OCI-LY7 (cell line): ENCODE measurements at regions not wholly inside any gene's neighbourhood (a gene's known extent, or its start where the extent isn't known, plus 50 kb on each side); places are given as distances from the start of the nearest gene placed in this dataset.

Experiments
- EZH2phosphoT487 ChIP-seq: fragments of 200-600 bp; sonication (generic); IDR thresholded peaks from 2 replicates; pipeline ENCODE4 v1.6.1; 2018; ENCODE audit warnings: low read depth, borderline replicate concordance, mild to moderate bottlenecking, mixed run types, antibody characterized with exemption, low read length, moderate library complexity, mixed read lengths
- TF ChIP-seq, protein P1 (sequence below): fragments of 200-600 bp; sonication (generic); conservative IDR thresholded peaks from 2 replicates; pipeline ENCODE4 v1.5.1; 2014; ENCODE audit warnings: mild to moderate bottlenecking, antibody characterized with exemption, low read length, moderate library complexity, mixed read lengths

GRCh38 chr13:97822377-97822776 is 131.1 kb upstream of the IPO5 start:
- TF ChIP-seq EZH2phosphoT487: no peak
- TF ChIP-seq, protein P1, sequence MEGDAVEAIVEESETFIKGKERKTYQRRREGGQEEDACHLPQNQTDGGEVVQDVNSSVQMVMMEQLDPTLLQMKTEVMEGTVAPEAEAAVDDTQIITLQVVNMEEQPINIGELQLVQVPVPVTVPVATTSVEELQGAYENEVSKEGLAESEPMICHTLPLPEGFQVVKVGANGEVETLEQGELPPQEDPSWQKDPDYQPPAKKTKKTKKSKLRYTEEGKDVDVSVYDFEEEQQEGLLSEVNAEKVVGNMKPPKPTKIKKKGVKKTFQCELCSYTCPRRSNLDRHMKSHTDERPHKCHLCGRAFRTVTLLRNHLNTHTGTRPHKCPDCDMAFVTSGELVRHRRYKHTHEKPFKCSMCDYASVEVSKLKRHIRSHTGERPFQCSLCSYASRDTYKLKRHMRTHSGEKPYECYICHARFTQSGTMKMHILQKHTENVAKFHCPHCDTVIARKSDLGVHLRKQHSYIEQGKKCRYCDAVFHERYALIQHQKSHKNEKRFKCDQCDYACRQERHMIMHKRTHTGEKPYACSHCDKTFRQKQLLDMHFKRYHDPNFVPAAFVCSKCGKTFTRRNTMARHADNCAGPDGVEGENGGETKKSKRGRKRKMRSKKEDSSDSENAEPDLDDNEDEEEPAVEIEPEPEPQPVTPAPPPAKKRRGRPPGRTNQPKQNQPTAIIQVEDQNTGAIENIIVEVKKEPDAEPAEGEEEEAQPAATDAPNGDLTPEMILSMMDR: no peak
